CD4-positive, alpha-beta T cell treated with Interferon gamma for 1 hour (primary cell): ENCODE measurements at regions not wholly inside any gene's neighbourhood (a gene's known extent, or its start where the extent isn't known, plus 50 kb on each side); places are given as distances from the start of the nearest gene placed in this dataset.

Experiments
- DNase-seq: peaks from one replicate; pipeline ENCODE4 v3.0.0-alpha.2; 2020

- no peak for DNase-seq
Observed at GRCh38 chr3:107323723-107324122, 53.5 kb upstream of the CCDC54 start.

DNA sequence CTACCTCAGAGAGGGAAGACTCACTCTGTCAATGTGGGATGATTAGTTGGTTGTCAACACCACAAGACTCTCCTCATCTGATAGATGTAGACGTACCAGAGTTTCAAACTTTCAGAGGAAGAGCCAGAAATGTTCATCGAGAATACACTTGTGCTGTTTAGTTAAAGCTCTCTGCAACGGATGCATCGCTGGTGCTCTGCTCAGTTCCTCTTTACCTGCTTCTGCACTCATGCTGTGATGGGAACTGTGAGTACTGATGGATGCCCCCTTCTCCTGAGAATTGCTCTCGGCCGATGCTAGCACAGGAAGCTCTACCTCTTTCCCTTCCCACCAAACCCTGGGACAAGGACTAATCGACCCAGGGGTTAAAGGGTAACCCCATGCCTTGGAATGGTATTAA is 51.8 kb upstream of the CCDC54 start:
- DNase-seq = no peak
